ENCODE measurements at regions not wholly inside any gene's neighbourhood (a gene's known extent, or its start where the extent isn't known, plus 50 kb on each side); places are given as distances from the start of the nearest gene placed in this dataset.

DNA sequence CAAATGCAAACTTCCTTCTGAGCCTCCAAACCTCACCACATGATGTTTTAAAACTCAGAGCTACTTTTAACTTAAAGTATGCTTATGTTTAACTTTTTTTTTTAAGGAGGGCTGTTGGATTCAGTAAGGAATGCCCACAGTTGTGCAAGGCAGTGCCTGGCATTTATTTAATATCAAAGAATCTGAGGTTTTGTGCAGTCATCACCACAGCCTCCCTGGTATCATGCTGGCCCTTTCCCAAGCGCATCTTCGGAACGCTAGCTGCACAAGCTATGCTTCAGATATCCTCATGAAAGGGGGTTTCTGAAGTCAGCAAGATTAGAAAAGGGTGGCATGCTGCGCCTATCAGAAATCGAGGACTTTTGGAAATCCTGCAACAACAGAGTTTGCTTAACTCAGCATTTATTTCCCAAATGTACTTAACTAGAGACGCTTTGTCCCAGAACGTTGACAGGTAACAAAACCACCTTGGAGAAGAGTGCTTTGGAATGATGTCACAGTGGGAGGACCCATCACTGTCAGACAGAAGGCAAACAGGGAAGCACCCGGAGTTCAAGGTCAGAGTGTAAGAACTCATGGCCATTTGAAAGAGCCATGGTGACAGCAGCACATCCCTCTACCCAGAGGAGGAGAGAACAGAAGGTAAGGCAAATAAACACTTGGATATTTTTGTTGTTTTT, 120.2 kb upstream of the IGF1R start:
- TF ChIP-seq POLR2A (IDR thresholded peaks at IDR 0.05), result no peak
- no peak for ATAC-seq
- 79 to 81% methylated on average over 7 to 8 of the region's 8 CpGs for WGBS, 2 donors (ENCODE audit: low coverage in 1 of 2)
- Histone ChIP-seq H3K9me3 (no peaks in the 10 kb centered on the region), H3K27ac (no peak overlapping the region), H3K4me1 (no peaks in the 10 kb centered on the region), H3K36me3 (no peaks in the 10 kb centered on the region), H3K27me3 (no peaks in the 10 kb centered on the region), H3K4me3 (no peak overlapping the region)

DNA sequence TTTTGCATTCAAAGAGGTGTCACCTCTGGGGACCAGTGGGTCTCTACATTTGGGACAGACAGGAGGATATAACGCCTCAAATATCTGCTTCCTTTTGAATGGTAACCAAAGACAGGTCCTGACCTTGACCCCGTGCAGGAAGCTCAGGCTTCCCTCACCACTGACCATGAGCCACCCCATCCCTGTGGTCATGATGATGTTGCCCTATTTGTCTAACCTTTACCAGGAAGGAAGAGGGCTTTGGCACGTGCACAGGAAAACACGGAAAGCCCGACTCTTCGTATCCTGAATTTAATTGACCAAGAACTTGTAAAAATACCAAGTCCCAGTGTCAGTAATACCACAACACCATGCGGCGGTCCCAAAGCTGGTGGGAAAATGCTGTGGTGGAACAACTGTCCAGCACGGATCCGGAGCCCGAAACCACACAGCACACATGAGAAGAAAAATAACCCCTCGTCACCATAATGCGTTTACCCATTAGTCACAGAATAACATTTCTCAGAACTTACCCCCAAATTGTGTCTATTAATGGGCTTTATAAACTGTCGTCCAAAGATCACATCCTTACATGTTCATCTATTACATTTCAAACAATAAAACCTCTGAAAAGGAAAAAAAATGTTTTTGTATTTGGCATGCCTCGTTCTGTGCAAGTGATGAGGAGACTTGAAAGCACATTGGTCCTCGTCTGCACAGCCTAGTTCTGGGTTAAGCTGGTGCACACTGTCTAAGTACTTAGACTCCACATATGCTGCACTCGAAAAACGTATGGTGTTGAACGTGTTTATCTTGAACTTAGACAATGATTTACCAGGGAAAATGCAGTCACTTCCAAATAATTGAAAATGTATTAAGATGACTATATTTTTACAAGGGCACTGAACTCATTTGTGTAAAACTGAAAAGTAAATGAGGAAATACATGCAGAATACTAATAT, 118.9 kb upstream of the IGF1R start:
- Histone ChIP-seq H3K27me3 (no peaks in the 10 kb centered on the region), H3K27ac (no peak overlapping the region), H3K36me3 (no peaks in the 10 kb centered on the region), H3K4me3 (no peak overlapping the region), H3K9me3 (no peaks in the 10 kb centered on the region), H3K4me1 (no peaks in the 10 kb centered on the region)
- ATAC-seq, result no peak
- 72 to 78% methylated on average over 18 of the region's 19 CpGs for WGBS, 2 donors (ENCODE audit: low coverage in 1 of 2)
- TF ChIP-seq POLR2A (IDR thresholded peaks at IDR 0.05) (no peak), POLR2AphosphoS5 (IDR thresholded peaks at IDR 0.05) (no peak), EP300 (IDR thresholded peaks at IDR 0.05) (no peak), CTCF (IDR thresholded peaks at IDR 0.05) (no peak)

DNA sequence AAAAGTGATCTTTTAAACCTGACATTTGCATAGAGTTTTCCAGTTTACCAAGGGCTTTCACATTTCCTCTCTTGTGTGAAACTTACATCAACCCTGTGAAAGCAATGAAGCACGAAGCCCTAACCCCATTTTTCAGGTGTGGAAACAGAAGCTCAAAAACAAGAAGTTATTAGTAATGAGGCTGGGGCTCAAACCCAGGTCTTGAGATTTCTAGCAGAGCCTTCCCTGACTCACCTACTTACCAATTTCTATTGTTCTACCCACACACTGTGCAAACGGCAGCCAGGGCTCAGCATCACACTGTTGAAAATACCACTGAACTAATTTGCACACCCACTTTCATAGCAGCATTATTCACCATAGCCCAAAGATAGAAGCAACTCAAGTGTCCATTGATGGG, 117.8 kb upstream of the IGF1R start:
- 75 to 85% methylated on average over 2 of the region's 2 CpGs for WGBS, 2 donors (ENCODE audit: low coverage in 1 of 2)
- no peak overlapping the region for H3K4me3 ChIP-seq
- no peaks in the 10 kb centered on the region for H3K9me3 ChIP-seq
- ATAC-seq, result no peak
- no peak overlapping the region for H3K27ac ChIP-seq
- H3K27me3 ChIP-seq, result no peaks in the 10 kb centered on the region
- no peaks in the 10 kb centered on the region for H3K36me3 ChIP-seq
- TF ChIP-seq CTCF (IDR thresholded peaks at IDR 0.05) (no peak), POLR2A (IDR thresholded peaks at IDR 0.05) (no peak), EP300 (IDR thresholded peaks at IDR 0.05) (no peak), POLR2AphosphoS5 (IDR thresholded peaks at IDR 0.05) (no peak)
- no peaks in the 10 kb centered on the region for H3K4me1 ChIP-seq

DNA sequence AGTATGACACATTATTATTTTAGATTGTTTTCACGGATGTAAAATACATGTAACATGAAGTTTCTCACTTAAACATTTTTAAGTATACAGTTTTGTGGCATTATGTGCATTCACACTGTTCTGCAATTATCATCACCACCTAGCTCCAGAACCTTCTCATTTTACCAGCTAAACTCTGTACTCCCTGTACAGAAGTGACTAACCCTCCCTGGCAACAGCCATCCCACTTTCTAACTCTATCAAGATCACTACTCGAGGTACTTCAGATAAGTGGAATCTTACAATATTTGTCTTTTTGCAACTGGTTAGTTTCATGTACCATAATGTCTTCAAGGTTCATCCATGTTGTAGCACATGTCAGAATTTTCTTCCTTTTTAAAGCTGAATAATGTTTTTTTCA, 116.3 kb upstream of the IGF1R start:
- 64 to 93% methylated on average over 2 of the region's 2 CpGs for WGBS, 2 donors (ENCODE audit: low coverage in 1 of 2)
- no peak for TF ChIP-seq CTCF (IDR thresholded peaks at IDR 0.05)
- TF ChIP-seq POLR2A (IDR thresholded peaks at IDR 0.05), result no peak
- no peak for TF ChIP-seq POLR2AphosphoS5 (IDR thresholded peaks at IDR 0.05)
- no peak for TF ChIP-seq EP300 (IDR thresholded peaks at IDR 0.05)
- H3K36me3 ChIP-seq, result no peaks in the 10 kb centered on the region
- ATAC-seq, result no peak
- no peaks in the 10 kb centered on the region for H3K27me3 ChIP-seq
- H3K4me1 ChIP-seq, result no peaks in the 10 kb centered on the region
- no peak overlapping the region for H3K4me3 ChIP-seq
- no peak overlapping the region for H3K27ac ChIP-seq
- H3K9me3 ChIP-seq, result no peaks in the 10 kb centered on the region

DNA sequence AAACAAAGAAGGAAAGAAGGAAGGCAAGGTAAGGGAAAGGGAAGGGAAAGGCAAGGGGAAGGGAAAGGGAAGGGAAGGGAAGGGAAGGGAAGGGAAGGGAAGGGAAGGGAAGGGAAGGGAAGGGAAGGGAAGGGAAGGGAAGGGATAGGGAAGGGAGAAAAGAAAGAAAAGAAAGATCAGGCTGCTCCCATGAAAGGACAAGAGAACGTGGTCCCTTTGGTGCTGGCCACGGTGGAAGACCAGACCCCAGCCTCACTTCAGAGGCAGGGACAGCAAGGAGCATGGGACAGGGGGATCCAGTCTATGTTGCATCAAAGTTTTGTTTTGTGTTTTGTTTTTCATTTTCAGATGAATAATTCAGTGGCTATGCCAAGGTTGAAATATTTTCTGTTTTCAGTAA, 111.4 kb upstream of the IGF1R start:
- Histone ChIP-seq H3K27ac (no peak overlapping the region), H3K4me3 (no peak overlapping the region), H3K4me1 (no peaks in the 10 kb centered on the region), H3K9me3 (no peaks in the 10 kb centered on the region), H3K36me3 (no peaks in the 10 kb centered on the region), H3K27me3 (no peaks in the 10 kb centered on the region)
- ATAC-seq, result no peak
- TF ChIP-seq POLR2AphosphoS5 (IDR thresholded peaks at IDR 0.05) (no peak), EP300 (IDR thresholded peaks at IDR 0.05) (no peak), CTCF (IDR thresholded peaks at IDR 0.05) (no peak), POLR2A (IDR thresholded peaks at IDR 0.05) (no peak)
- WGBS, 2 donors (ENCODE audit: low coverage in 1 of 2), result 61 to 94% methylated on average over 2 of the region's 2 CpGs

Measured in gastroesophageal sphincter (tissue), 4 donors.